Astrocyte (in vitro differentiated cells and primary cell): ENCODE measurements at regions not wholly inside any gene's neighbourhood (a gene's known extent, or its start where the extent isn't known, plus 50 kb on each side); places are given as distances from the start of the nearest gene placed in this dataset.

Experiments used
- CTCF ChIP-seq: IDR thresholded peaks from 2 replicates; pipeline ENCODE4 v1.5.1; 2011; ENCODE audit warnings: low read depth, mild to moderate bottlenecking, inconsistent platforms, low read length, moderate library complexity; ENCODE audit not compliant: insufficient read depth
- EZH2 ChIP-seq: IDR thresholded peaks from 2 replicates; pipeline ENCODE4 v1.6.1; 2012; ENCODE audit warnings: mild to moderate bottlenecking, low read length, inconsistent platforms; ENCODE audit not compliant: insufficient read depth

- no peak for TF ChIP-seq CTCF
- TF ChIP-seq EZH2: no peak
Measured at GRCh38 chr18:68399721-68400120, 315.2 kb downstream of the TMX3 start.
